K562 (cell line): ENCODE measurements at regions not wholly inside any gene's neighbourhood (a gene's known extent, or its start where the extent isn't known, plus 50 kb on each side); places are given as distances from the start of the nearest gene placed in this dataset.
A peak's percentile ranks its signal among the peaks of the same experiment; 100 is the strongest.

Experiments used
- ATAC-seq: fragments of 200-7000 bp; cut with Tn5 transposase; 3 replicates; pipeline ENCODE4 v1.9.1; 2020; ENCODE audit warnings: moderate library complexity
- BruUV-seq: library from RNA; stranded (reverse); fragments of 400-500 nt; replicated peaks from 2 replicates; lab custom pipeline; 2021; lab: Mats Ljungman, UMichigan
- CTCF ChIA-PET: fragments of 300-600 bp; formaldehyde crosslinking; extraction: SDS; loops from one replicate; lab custom pipeline; 2021; ENCODE audit warnings: low intra/inter-chr PET ratio; lab: Yijun Ruan, JAX
- POLR2A ChIA-PET: fragments of 300-600, 350-650 bp; sonication (Branson Sonifier 250); formaldehyde crosslinking; extraction: SDS; loops from one replicate; lab custom pipeline; 2021; ENCODE audit warnings: antibody characterized with exemption, inconsistent platforms; lab: Yijun Ruan, JAX
- DNase-seq, 4 experiments: peaks; one replicate each; pipeline versions ENCODE4 v3.0.0 to v3.0.0-alpha.2; 2011 to 2018; ENCODE audit warnings: low spot score in 3 of 4, mixed read lengths in 3 of 4; ENCODE audit errors: extremely low read depth in 1 of 4
- FAIRE-seq: peaks from 2 replicates; lab custom pipeline; 2011; peaks lifted over from hg19 to GRCh38; lab: Jason Lieb, UNC
- H2AFZ ChIP-seq: 2 replicates; pipeline ENCODE4 v1.6.0; 2011; ENCODE audit warnings: low read depth, low read length, control low read depth, inconsistent platforms
- H3K27ac ChIP-seq: fragments of 200-600 bp; 3 replicates; pipeline ENCODE4 v1.8.0; 2011; ENCODE audit warnings: low read depth, mild to moderate bottlenecking, control low read depth, inconsistent platforms, low read length, moderate library complexity, mixed read lengths; ENCODE audit errors: extremely low read depth
- H3K27me3 ChIP-seq, 2 experiments: fragments of 300-600 bp in 1 of 2; 2 replicates in 1 of 2; 3 replicates in 1 of 2; pipeline versions ENCODE4 v1.6.0 to v1.8.0; 2011; ENCODE audit warnings: inconsistent platforms in 2 of 2, low read length in 2 of 2, mild to moderate bottlenecking in 1 of 2, mixed read lengths in 1 of 2, moderate library complexity in 1 of 2; ENCODE audit not compliant: control insufficient read depth in 2 of 2, insufficient read depth in 2 of 2
- H3K36me3 ChIP-seq: fragments of 300-600 bp; 3 replicates; pipeline ENCODE4 v1.8.0; 2011; ENCODE audit warnings: mild to moderate bottlenecking, low read length, inconsistent platforms; ENCODE audit not compliant: control insufficient read depth, insufficient read depth
- H3K4me1 ChIP-seq, 2 experiments: fragments of 200-600 bp in 1 of 2; replicated peaks in 1 of 2; 2 replicates in 1 of 2; 3 replicates in 1 of 2; pipeline versions ENCODE4 v1.5.1 to v1.8.0; 2011; ENCODE audit warnings: inconsistent platforms in 2 of 2, low read length in 2 of 2, mild to moderate bottlenecking in 1 of 2, mixed read lengths in 1 of 2, moderate library complexity in 1 of 2; ENCODE audit not compliant: control insufficient read depth in 2 of 2, insufficient read depth in 2 of 2
- H3K4me2 ChIP-seq: 2 replicates; pipeline ENCODE4 v1.6.1; 2011; ENCODE audit warnings: low read length, control low read depth, inconsistent platforms, mixed read lengths; ENCODE audit not compliant: insufficient read depth
- H3K4me3 ChIP-seq: fragments of 200-600 bp; sonication (generic), shearing (Covaris generic); 2 replicates; pipeline ENCODE4 v1.5.1; 2016; ENCODE audit warnings: control low read depth, inconsistent platforms
- H3K79me2 ChIP-seq: fragments of 200-600 bp; 3 replicates; pipeline ENCODE4 v1.8.0; 2011; ENCODE audit warnings: low read length, inconsistent platforms; ENCODE audit not compliant: control insufficient read depth, insufficient read depth
- H3K9ac ChIP-seq, 2 experiments: 2 replicates each; pipeline versions ENCODE4 v1.6.0 to v1.6.1; 2011; ENCODE audit warnings: low read depth in 2 of 2, low read length in 2 of 2, control low read depth in 1 of 2, inconsistent platforms in 1 of 2, mild to moderate bottlenecking in 1 of 2, mixed read lengths in 1 of 2; ENCODE audit not compliant: insufficient read depth in 1 of 2
- H3K9me1 ChIP-seq: one replicate; pipeline ENCODE4 v1.6.0; 2011; ENCODE audit warnings: inconsistent platforms, mild to moderate bottlenecking, low read length, moderate library complexity; ENCODE audit not compliant: control insufficient read depth, insufficient read depth
- H3K9me3 ChIP-seq: replicated peaks from 2 replicates; pipeline ENCODE4 v1.5.1; 2011; ENCODE audit warnings: low read depth, low read length, inconsistent platforms; ENCODE audit not compliant: control insufficient read depth, insufficient read depth
- H4K20me1 ChIP-seq: replicated peaks from 2 replicates; pipeline ENCODE4 v1.6.1; 2011; ENCODE audit warnings: low read length, inconsistent platforms, mixed read lengths; ENCODE audit not compliant: control insufficient read depth, insufficient read depth
- BRCA1 ChIP-seq, 2 experiments: fragments of 450-650 bp in 1 of 2; sonication (generic) in 1 of 2; formaldehyde crosslinking in 1 of 2; IDR thresholded peaks; 2 replicates each; pipeline versions ENCODE4 v1.5.0 to v1.6.1; 2017 to 2020; ENCODE audit warnings: mild to moderate bottlenecking in 1 of 2, missing genetic modification reagents in 1 of 2
- C11orf30 ChIP-seq: fragments of 450-650 bp; IDR thresholded peaks from 2 replicates; pipeline ENCODE4 v1.6.1; 2016; ENCODE audit warnings: low read depth, mild to moderate bottlenecking
- HOXB6 ChIP-seq: fragments of 250-450 bp; sonication (Bioruptor Pico); IDR thresholded peaks from 2 replicates; pipeline ENCODE4 v1.5.1; 2022; ENCODE audit warnings: mild to moderate bottlenecking, borderline replicate concordance
- ILF3 ChIP-seq: fragments of 450-650 bp; IDR thresholded peaks from 2 replicates; pipeline ENCODE4 v1.6.1; 2018; ENCODE audit warnings: antibody characterized with exemption, mild to moderate bottlenecking, moderate library complexity, borderline replicate concordance
- MAFF ChIP-seq: IDR thresholded peaks from 2 replicates; pipeline ENCODE4 v1.6.1; 2012; ENCODE audit warnings: low read length, improper control_type of control experiment
- MAFG ChIP-seq: fragments of 450-650 bp; conservative IDR thresholded peaks from 2 replicates; pipeline ENCODE4 v1.6.1; 2016; ENCODE audit warnings: missing genetic modification characterization, missing compliant biosample characterization
- MAFK ChIP-seq: IDR thresholded peaks from 2 replicates; pipeline ENCODE4 v1.6.1; 2011; ENCODE audit warnings: low read length, improper control_type of control experiment
- SNIP1 ChIP-seq: fragments of 450-650 bp; IDR thresholded peaks from 2 replicates; pipeline ENCODE4 v1.7.1; 2017; ENCODE audit warnings: low read depth, mild to moderate bottlenecking
- ZNF316 ChIP-seq: fragments of 450-650 bp; IDR thresholded peaks from 2 replicates; pipeline ENCODE4 v1.6.1; 2016
- ZNF780A ChIP-seq: fragments of 250-450 bp; sonication (Bioruptor Pico); IDR thresholded peaks from 2 replicates; pipeline ENCODE4 v1.5.0; 2021; ENCODE audit warnings: mild to moderate bottlenecking
- WGBS: fragments of 100-300 bp; shearing (Covaris generic); methylation state at CpG from one replicate; pipeline ENCODE4 v1.1.6; 2016; ENCODE audit warnings: low coverage, mixed read lengths; ENCODE audit not compliant: insufficient coverage; ENCODE audit errors: missing lambda C conversion rate; 5-methylcytosine and 5-hydroxymethylcytosine counted together
- in situ Hi-C: fragments of 300-500 bp; cut with MboI; formaldehyde crosslinking; loops from 4 replicates; pipeline ENCODE4 v1.15.0; 2018; ENCODE audit warnings: inconsistent platforms, mixed read lengths
- intact Hi-C: fragments of 100-400 bp; cut with micrococcal nuclease; formaldehyde crosslinking; loops from 2 replicates; pipeline ENCODE4 v1.14.2; 2022

- WGBS = 0% methylated on average over 2 of the region's 2 CpGs
- BruUV-seq = no TSS peak
- Histone ChIP-seq H3K9ac (no peak overlapping the region), H3K36me3 (no peaks in the 10 kb centered on the region), H3K4me3 (no peak overlapping the region), H3K27ac (no peak overlapping the region), H2AFZ (no peak overlapping the region), H3K4me1 (0 out of 5 replicates have a peak, but pooled peaks cover 0 to under 1% of the 10 kb centered on the region in 2 experiments), H3K9me1 (no peaks in the 10 kb centered on the region), H3K4me2 (no peak overlapping the region), H4K20me1 (no peaks in the 10 kb centered on the region), H3K27me3 (no peaks in the 10 kb centered on the region), H3K79me2 (no peaks in the 10 kb centered on the region), H3K9me3 (no peaks in the 10 kb centered on the region; the same call in 1 of the 2 replicates)
- POLR2A ChIA-PET = no interaction called here
- CTCF ChIA-PET = no interaction called here
- FAIRE-seq = no peak
- in situ Hi-C loops = no loop called here
- intact Hi-C loops = no loop called here
- no peak for DNase-seq
- TF ChIP-seq ILF3 = no peak
- TF ChIP-seq MAFF = peak; percentile 72
- TF ChIP-seq MAFK = peak; percentile 41; the same call in 1 of the 2 replicates
- TF ChIP-seq HOXB6 (CRISPR knock-in tag) = no peak
- peak; percentile 61; the same call in 1 of the 2 replicates for TF ChIP-seq C11orf30
- peak; percentile 56 for TF ChIP-seq MAFG (tag)
- no peak for TF ChIP-seq BRCA1 (IDR thresholded peaks at IDR 0.05)
- TF ChIP-seq BRCA1 (CRISPR knock-in tag; IDR thresholded peaks at IDR 0.05) = no peak
- no peak for TF ChIP-seq SNIP1
- peak; percentile 86 for TF ChIP-seq ZNF316
- no peak for TF ChIP-seq ZNF780A
- no peak for ATAC-seq
These were observed 222.1 kb upstream of the FAM3C start for GRCh38 chr7:121618182-121618581.
